ENCODE measurements at regions not wholly inside any gene's neighbourhood (a gene's known extent, or its start where the extent isn't known, plus 50 kb on each side); places are given as distances from the start of the nearest gene placed in this dataset.

- H3K9me3 ChIP-seq (ENCODE audit: control insufficient read depth, insufficient read depth, low read length), result peaks cover 40% of the 10 kb centered on the region
- POLR2A ChIA-PET, result no interaction called here
- CTCF ChIA-PET, result no interaction called here
- no peaks in the 10 kb centered on the region for H3K27me3 ChIP-seq (ENCODE audit: control insufficient read depth, insufficient read depth, low read length)
- no peak for TF ChIP-seq CTCF (IDR thresholded peaks at IDR 0.05; ENCODE audit: low read depth, low read length)
- no peak overlapping the region for H3K27ac ChIP-seq (ENCODE audit: low read depth, low read length)
- DNase-seq (ENCODE audit: low read depth, low spot score), result no peak
- no peak overlapping the region for H3K4me3 ChIP-seq (ENCODE audit: low read depth, low read length)
Measured at GRCh38 chr16:35564889-35565288, 2105.5 kb downstream of the TP53TG3F start.

GRCh38 chr16:35565626-35566025 is 2106.2 kb downstream of the TP53TG3F start:
- CTCF ChIA-PET, result no interaction called here
- no peak for TF ChIP-seq CTCF (IDR thresholded peaks at IDR 0.05; ENCODE audit: low read depth, low read length)

DNA sequence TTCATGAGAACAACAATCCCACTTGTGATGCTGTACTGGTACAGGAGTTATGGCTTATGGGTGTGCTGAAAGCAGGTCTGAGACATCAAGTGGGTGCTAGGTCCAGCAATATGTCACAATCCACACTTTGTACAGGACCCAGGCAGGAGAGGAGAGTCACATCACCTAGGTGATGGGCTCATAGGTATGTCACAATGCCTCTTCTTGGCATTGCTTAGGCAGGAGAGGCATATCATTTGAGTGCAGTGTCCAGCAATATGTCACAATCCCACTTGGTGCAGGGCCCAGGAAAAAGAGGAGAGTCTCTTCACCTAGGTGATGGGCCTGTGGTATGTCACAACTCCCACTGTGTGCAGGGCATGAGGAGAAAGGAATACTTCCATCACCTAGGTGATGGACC is 2110.0 kb downstream of the TP53TG3F start:
- CTCF ChIA-PET, result no interaction called here
- TF ChIP-seq CTCF (IDR thresholded peaks at IDR 0.05; ENCODE audit: low read depth, low read length), result no peak
- peaks cover 41% of the 10 kb centered on the region for H3K9me3 ChIP-seq (ENCODE audit: control insufficient read depth, insufficient read depth, low read length)
- POLR2A ChIA-PET, result no interaction called here
- no peak for DNase-seq (ENCODE audit: low read depth, low spot score)
- H3K27ac ChIP-seq (ENCODE audit: low read depth, low read length), result no peak overlapping the region
- H3K27me3 ChIP-seq (ENCODE audit: control insufficient read depth, insufficient read depth, low read length), result no peaks in the 10 kb centered on the region
- H3K4me3 ChIP-seq (ENCODE audit: low read depth, low read length), result no peak overlapping the region

More at GRCh38 chr16:35565626-35566025, 2106.2 kb downstream of the TP53TG3F start:
- no peak for DNase-seq (ENCODE audit: low read depth, low spot score)
- H3K9me3 ChIP-seq (ENCODE audit: control insufficient read depth, insufficient read depth, low read length), result peaks cover 40% of the 10 kb centered on the region
- H3K27me3 ChIP-seq (ENCODE audit: control insufficient read depth, insufficient read depth, low read length), result no peaks in the 10 kb centered on the region
- POLR2A ChIA-PET, result no interaction called here
- no peak overlapping the region for H3K27ac ChIP-seq (ENCODE audit: low read depth, low read length)
- H3K4me3 ChIP-seq (ENCODE audit: low read depth, low read length), result no peak overlapping the region

DNA sequence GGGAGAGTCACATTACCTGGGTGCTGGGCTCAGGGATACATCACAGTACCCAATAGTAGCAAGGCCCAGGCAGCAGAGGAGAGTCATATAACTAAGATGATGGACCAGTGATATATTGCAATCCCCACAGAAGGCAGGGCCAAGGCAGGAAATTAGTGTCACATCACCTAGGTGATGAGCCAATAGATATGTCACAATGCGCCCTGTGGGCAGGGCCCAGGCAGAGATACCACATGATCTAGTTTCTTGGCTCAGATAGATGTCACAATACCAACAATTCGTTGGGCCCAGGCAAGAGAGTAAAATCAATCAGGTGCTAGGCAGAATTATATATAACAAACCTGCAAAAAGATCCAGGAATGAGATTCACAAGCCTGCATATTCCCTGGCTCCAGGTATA is 2111.5 kb downstream of the TP53TG3F start:
- POLR2A ChIA-PET, result no interaction called here
- no peak for TF ChIP-seq CTCF (IDR thresholded peaks at IDR 0.05; ENCODE audit: low read depth, low read length)
- no peak overlapping the region for H3K27ac ChIP-seq (ENCODE audit: low read depth, low read length)

DNA sequence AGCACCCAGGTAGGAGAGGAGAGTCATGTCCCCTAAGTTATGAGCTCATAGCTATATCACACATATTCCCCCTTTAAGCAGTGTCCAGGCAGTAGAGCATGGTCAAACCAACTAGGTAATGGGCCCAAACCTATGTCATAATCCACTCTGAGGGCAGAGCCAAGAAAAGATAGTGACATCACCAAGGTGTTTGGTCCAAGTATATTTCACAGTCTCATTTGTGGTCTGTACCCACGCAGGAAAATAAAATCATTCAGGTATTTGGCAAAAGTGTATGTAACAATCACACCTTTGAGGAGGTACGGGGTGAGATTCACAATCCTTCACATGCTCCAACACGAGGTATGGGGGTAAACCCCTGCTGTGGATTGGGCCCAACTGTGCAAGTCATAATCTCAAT is 2112.8 kb downstream of the TP53TG3F start:
- ChIA-PET POLR2A (no interaction called here), CTCF (no interaction called here)
- no peak for DNase-seq (ENCODE audit: low read depth, low spot score)
- Histone ChIP-seq H3K9me3 (ENCODE audit: control insufficient read depth, insufficient read depth, low read length) (peaks cover 55% of the 10 kb centered on the region), H3K27me3 (ENCODE audit: control insufficient read depth, insufficient read depth, low read length) (no peaks in the 10 kb centered on the region), H3K27ac (ENCODE audit: low read depth, low read length) (no peak overlapping the region), H3K4me3 (ENCODE audit: low read depth, low read length) (no peak overlapping the region)
- TF ChIP-seq CTCF (IDR thresholded peaks at IDR 0.05; ENCODE audit: low read depth, low read length), result no peak

More for the DNA sequence above, 2111.5 kb downstream of the TP53TG3F start:
- Histone ChIP-seq H3K4me3 (ENCODE audit: low read depth, low read length) (no peak overlapping the region), H3K27me3 (ENCODE audit: control insufficient read depth, insufficient read depth, low read length) (no peaks in the 10 kb centered on the region), H3K9me3 (ENCODE audit: control insufficient read depth, insufficient read depth, low read length) (peaks cover 43% of the 10 kb centered on the region)
- CTCF ChIA-PET, result no interaction called here
- no peak for DNase-seq (ENCODE audit: low read depth, low spot score)
